Muscle layer of duodenum (tissue), 2 donors: ENCODE measurements at regions not wholly inside any gene's neighbourhood (a gene's known extent, or its start where the extent isn't known, plus 50 kb on each side); places are given as distances from the start of the nearest gene placed in this dataset.

ENCODE experiments used
- H3K27ac ChIP-seq: one replicate; pipeline ENCODE4 v1.7.0; 2013; ENCODE audit warnings: mild to moderate bottlenecking, low read length
- H3K27me3 ChIP-seq: one replicate; pipeline ENCODE4 v1.7.0; 2013; ENCODE audit warnings: low read depth, mild to moderate bottlenecking, control low read depth, low read length
- H3K36me3 ChIP-seq, 2 donors: one replicate each; pipeline ENCODE4 v1.7.0; 2013; ENCODE audit warnings: low read length in 2 of 2, control low read depth in 1 of 2, mild to moderate bottlenecking in 1 of 2; ENCODE audit not compliant: insufficient read depth in 2 of 2, control insufficient read depth in 1 of 2
- H3K4me1 ChIP-seq, 2 donors: one replicate each; pipeline ENCODE4 v1.7.0; 2013; ENCODE audit warnings: low read length in 2 of 2, mild to moderate bottlenecking in 2 of 2, control low read depth in 1 of 2, moderate library complexity in 1 of 2; ENCODE audit not compliant: insufficient read depth in 2 of 2, control insufficient read depth in 1 of 2
- H3K4me3 ChIP-seq, 2 donors: one replicate each; pipeline ENCODE4 v1.7.0; 2013; ENCODE audit warnings: low read length in 2 of 2, low read depth in 1 of 2, mild to moderate bottlenecking in 1 of 2
- H3K9me3 ChIP-seq, 2 donors: one replicate each; pipeline ENCODE4 v1.7.0; 2013; ENCODE audit warnings: low read length in 2 of 2, control low read depth in 1 of 2, mild to moderate bottlenecking in 1 of 2; ENCODE audit not compliant: control insufficient read depth in 1 of 2
- donor health status: healthy.

GRCh38 chr2:41127351-41127750 is 675.5 kb upstream of the SLC8A1 start:
- no peaks in the 10 kb centered on the region for H3K9me3 ChIP-seq
- no peaks in the 10 kb centered on the region for H3K27me3 ChIP-seq
- H3K27ac ChIP-seq: no peak overlapping the region
- H3K4me1 ChIP-seq: no peaks in the 10 kb centered on the region
- no peak overlapping the region for H3K4me3 ChIP-seq
- no peaks in the 10 kb centered on the region for H3K36me3 ChIP-seq

- Histone ChIP-seq H3K4me3 (no peak overlapping the region), H3K9me3 (no peaks in the 10 kb centered on the region), H3K27me3 (no peaks in the 10 kb centered on the region), H3K27ac (no peak overlapping the region), H3K36me3 (no peaks in the 10 kb centered on the region), H3K4me1 (no peaks in the 10 kb centered on the region)
Observed at GRCh38 chr2:41129988-41130387, 678.1 kb upstream of the SLC8A1 start.

GRCh38 chr2:41137031-41137430 is 685.1 kb upstream of the SLC8A1 start:
- Histone ChIP-seq H3K36me3 (no peaks in the 10 kb centered on the region), H3K4me3 (no peak overlapping the region), H3K27me3 (no peaks in the 10 kb centered on the region)

GRCh38 chr2:41141146-41141791 is 689.4 kb upstream of the SLC8A1 start:
- no peaks in the 10 kb centered on the region for H3K9me3 ChIP-seq
- no peak overlapping the region for H3K4me3 ChIP-seq
- no peaks in the 10 kb centered on the region for H3K27me3 ChIP-seq
- H3K27ac ChIP-seq: no peak overlapping the region
- H3K36me3 ChIP-seq: no peaks in the 10 kb centered on the region
- H3K4me1 ChIP-seq: no peaks in the 10 kb centered on the region

More at GRCh38 chr2:41137031-41137430, 685.1 kb upstream of the SLC8A1 start:
- Histone ChIP-seq H3K4me1 (no peaks in the 10 kb centered on the region), H3K9me3 (no peaks in the 10 kb centered on the region), H3K27ac (no peak overlapping the region)

DNA sequence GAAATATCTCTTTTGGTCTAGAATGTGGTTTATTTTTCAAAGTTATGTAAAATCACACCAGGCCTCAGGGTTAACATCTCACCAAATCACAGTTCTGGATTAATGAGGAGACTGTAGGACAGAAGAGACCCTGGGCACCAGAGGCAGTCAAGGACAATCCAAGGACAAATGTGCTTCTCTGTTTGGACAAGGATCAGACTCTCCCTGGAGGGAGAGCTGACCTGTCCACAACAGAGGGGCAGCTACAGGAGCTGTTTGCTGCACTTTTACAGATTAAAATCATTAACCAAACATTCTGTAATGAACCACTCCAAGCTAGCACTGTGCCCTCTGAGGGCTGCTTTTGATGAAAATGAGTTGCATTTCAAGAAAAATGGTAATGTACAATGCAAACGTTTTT is 690.6 kb upstream of the SLC8A1 start:
- Histone ChIP-seq H3K4me3 (no peak overlapping the region), H3K27me3 (no peaks in the 10 kb centered on the region), H3K9me3 (no peaks in the 10 kb centered on the region), H3K36me3 (no peaks in the 10 kb centered on the region), H3K27ac (no peak overlapping the region), H3K4me1 (no peaks in the 10 kb centered on the region)

DNA sequence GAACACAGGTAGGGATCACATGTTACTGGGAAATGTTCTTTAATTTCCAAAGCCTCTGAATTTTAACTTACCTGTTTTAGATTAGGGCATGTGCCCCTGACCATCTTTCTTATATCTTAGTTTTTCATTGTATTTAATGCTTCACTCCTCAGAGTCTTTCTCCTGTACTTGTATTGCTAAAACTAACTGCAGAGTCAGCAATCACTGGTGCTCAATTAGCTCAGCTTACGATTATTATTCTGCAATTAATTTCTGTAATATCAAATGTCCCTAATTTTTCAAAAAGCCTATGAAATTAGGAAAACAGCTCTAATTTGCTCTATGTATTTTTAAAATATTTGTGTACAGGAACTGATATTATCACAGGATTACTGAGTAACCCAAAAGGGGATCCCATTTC is 693.2 kb upstream of the SLC8A1 start:
- H3K27ac ChIP-seq: no peak overlapping the region
- no peaks in the 10 kb centered on the region for H3K9me3 ChIP-seq
- H3K4me1 ChIP-seq: no peaks in the 10 kb centered on the region
- H3K27me3 ChIP-seq: no peaks in the 10 kb centered on the region
- H3K4me3 ChIP-seq: no peak overlapping the region
- H3K36me3 ChIP-seq: no peaks in the 10 kb centered on the region

- Histone ChIP-seq H3K4me3 (no peak overlapping the region), H3K27ac (no peak overlapping the region), H3K36me3 (no peaks in the 10 kb centered on the region), H3K4me1 (no peaks in the 10 kb centered on the region), H3K9me3 (no peaks in the 10 kb centered on the region), H3K27me3 (no peaks in the 10 kb centered on the region)
Observed at GRCh38 chr2:41149054-41149453, 697.2 kb upstream of the SLC8A1 start.

GRCh38 chr2:41151746-41152145 is 699.9 kb upstream of the SLC8A1 start:
- H3K27ac ChIP-seq: no peak overlapping the region
- no peaks in the 10 kb centered on the region for H3K4me1 ChIP-seq
- H3K9me3 ChIP-seq: no peaks in the 10 kb centered on the region
- H3K4me3 ChIP-seq: no peak overlapping the region
- no peaks in the 10 kb centered on the region for H3K36me3 ChIP-seq
- no peaks in the 10 kb centered on the region for H3K27me3 ChIP-seq

DNA sequence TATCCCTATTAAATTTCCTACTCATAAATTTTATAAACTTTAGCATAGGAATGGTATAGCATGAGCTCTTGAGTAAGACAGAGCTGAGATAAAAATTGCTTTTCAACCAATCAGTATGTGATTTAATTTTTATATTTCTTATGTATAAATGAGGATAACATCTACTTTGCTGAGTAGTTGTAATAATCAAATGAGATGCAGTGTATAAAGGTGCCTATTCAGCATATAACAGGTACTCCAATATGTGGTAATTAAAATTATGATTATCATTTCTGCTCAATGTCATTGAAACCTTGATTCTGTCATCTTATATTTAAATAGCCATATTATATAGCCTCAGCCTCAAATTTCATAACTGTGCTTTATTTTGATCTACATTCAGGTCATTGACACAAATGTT is 700.4 kb upstream of the SLC8A1 start:
- Histone ChIP-seq H3K4me1 (no peaks in the 10 kb centered on the region), H3K27me3 (no peaks in the 10 kb centered on the region), H3K27ac (no peak overlapping the region), H3K4me3 (no peak overlapping the region), H3K9me3 (no peaks in the 10 kb centered on the region), H3K36me3 (no peaks in the 10 kb centered on the region)

GRCh38 chr2:41160439-41160838 is 708.5 kb upstream of the SLC8A1 start:
- Histone ChIP-seq H3K4me3 (no peak overlapping the region), H3K36me3 (no peaks in the 10 kb centered on the region), H3K27me3 (no peaks in the 10 kb centered on the region), H3K9me3 (no peaks in the 10 kb centered on the region), H3K4me1 (no peaks in the 10 kb centered on the region), H3K27ac (no peak overlapping the region)

GRCh38 chr2:41167014-41167413 is 715.1 kb upstream of the SLC8A1 start:
- H3K27me3 ChIP-seq: no peaks in the 10 kb centered on the region
- no peak overlapping the region for H3K4me3 ChIP-seq
- H3K36me3 ChIP-seq: no peaks in the 10 kb centered on the region
- no peaks in the 10 kb centered on the region for H3K9me3 ChIP-seq
- no peak overlapping the region for H3K27ac ChIP-seq
- no peaks in the 10 kb centered on the region for H3K4me1 ChIP-seq

GRCh38 chr2:41169744-41170143 is 717.9 kb upstream of the SLC8A1 start:
- H3K4me1 ChIP-seq: no peaks in the 10 kb centered on the region
- no peaks in the 10 kb centered on the region for H3K9me3 ChIP-seq
- H3K27ac ChIP-seq: no peak overlapping the region
- H3K27me3 ChIP-seq: no peaks in the 10 kb centered on the region
- no peak overlapping the region for H3K4me3 ChIP-seq
- H3K36me3 ChIP-seq: no peaks in the 10 kb centered on the region
